NCI-H2171 treated with DMSO at 0.1 percent for 48 hours (cell line): ENCODE measurements at regions not wholly inside any gene's neighbourhood (a gene's known extent, or its start where the extent isn't known, plus 50 kb on each side); places are given as distances from the start of the nearest gene placed in this dataset.

Experiments
- DNase-seq: peaks from one replicate; lab custom pipeline; 2025; lab: John Stamatoyannopoulos, UW

DNA sequence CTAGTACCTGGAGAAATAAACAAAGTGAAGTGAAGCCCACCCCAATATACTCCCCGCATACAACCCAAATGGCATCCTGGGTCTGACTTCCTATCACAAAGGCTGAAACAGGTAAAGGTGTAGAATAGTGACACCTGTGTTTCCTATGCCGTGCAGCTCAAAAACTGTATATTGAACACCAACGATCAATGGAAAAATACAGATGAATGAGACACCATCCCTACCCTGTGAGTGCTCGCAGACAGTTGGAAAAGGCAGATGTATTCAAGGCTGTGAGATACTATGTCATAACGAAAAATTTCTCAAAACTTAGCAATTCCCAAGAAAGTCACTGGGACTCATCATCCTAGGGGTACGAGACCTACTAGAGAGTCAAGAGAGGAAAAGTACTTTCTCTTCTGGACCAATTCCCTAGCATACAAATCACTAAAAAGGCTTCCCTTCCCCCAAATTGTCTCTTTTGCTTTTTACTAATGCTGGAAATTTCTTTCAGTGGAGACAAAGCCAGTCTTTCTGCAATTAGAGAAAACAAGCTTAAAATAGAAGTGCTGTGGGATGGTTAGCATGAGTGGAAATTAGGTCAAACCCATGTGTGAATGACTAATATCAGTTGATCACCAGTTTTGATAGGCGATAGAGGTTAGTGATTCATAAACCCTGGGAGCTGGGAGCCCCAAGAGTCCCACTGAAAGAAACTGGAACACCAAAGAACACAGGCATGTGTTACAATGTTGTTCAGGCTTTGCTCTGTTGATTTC, 249.7 kb downstream of the SPTSSA start:
- DNase-seq: no peak

DNA sequence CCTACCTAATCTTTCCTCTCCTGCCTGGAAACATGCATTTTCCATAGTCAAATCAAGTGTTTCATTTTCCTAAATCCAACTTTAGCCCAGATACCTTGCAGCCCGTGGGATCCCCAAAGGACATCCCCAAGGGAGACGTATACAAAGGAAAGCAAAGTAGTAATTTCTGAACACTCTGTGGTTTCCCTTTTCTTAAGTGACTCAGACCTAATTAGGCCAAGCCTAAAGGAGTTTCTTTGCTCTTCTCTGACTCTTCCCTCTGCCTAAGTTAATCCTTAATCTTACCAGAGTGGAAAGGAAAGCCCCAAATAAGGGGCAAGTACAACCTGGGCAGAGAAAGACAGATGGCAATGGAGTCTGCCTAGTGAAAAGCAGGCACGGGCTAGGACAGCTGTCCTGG, 250.3 kb downstream of the SPTSSA start:
- DNase-seq: no peak

GRCh38 chr14:34208532-34208931, 253.5 kb downstream of the SPTSSA start:
- DNase-seq: no peak

- DNase-seq: no peak
Observed at GRCh38 chr14:34205799-34206198, 254.9 kb upstream of the EGLN3 start.

GRCh38 chr14:34204774-34205173, 253.9 kb upstream of the EGLN3 start:
- no peak for DNase-seq

DNA sequence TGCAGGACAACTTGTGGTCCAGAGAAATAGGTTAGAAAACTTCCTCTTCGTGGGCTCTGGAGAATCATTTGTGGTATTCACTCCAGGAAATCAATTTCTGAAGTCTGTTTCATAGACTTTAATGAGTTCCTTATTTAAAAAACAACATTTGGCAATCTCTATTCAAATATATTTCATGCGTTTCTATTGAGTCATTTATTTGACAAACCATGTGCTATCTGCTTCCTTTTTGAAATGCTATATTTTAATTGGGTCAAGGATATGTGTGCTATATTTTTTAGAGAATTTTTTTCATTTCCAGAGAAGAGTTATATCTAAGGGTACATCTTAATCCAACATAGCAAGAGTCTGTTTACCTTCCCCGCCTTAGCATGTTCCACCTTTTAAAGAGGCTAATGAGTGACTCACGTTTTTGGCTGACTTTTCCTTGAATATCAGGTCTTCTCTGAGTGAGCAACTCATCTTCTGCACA, 252.4 kb upstream of the EGLN3 start:
- no peak for DNase-seq

GRCh38 chr14:34201909-34202637, 251.2 kb upstream of the EGLN3 start:
- DNase-seq: no peak

DNA sequence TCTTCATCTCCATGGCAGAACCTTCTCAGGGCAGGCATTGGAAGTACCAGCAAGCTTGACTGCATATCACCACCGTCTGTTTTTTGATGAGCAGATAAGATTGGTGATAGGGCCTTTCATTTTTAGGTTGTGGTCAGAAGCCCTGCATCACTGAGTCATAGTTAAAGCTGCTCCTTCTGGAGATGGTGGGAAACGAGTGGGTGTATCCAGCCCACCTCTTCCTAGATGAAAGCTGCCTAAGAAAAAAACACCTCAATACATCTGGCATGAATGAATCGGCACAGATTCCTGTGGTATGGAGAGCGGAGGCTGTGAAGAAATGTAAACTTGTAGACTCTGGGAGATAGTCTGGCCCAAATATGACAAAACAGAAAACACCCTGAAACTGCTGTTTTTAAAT, 248.7 kb upstream of the EGLN3 start:
- no peak for DNase-seq

DNA sequence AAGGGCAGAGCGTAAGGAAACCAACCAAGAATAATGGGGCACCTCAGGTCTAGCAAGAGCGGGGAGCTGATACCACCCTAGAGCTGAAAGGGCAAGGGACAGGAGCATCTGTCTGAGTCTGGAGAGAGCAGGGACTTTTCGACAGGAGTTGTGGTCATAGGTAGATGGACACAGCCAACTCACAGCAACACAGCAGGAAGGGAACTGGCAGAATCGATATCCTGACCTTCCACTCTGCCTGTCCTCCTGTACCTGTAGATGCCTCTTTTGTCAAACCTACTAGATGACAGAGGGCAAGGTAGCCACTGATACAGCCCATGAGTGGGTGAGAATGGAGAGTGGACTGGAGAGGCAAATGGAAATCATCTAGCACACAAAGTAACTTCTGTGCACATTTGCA, 247.2 kb upstream of the EGLN3 start:
- no peak for DNase-seq

DNA sequence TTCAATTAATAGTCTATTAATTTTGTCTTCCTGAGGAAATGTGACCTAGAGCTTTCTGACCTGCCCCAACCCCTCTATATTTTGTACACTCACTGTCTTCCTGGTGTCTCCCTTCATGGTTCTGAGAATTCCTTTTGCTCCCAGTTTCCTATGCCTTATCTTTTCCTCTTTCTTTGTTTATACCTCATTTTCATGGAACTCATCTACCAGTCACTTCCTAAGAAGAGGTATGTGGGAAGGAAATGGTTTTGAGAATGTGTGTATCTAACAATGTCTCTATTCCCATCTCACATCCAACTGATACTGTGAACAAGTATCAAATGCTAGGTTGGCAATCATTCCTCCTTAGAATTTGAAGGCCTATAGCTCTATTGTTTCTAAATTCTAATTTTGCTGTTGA, 245.1 kb upstream of the EGLN3 start:
- DNase-seq: no peak

DNA sequence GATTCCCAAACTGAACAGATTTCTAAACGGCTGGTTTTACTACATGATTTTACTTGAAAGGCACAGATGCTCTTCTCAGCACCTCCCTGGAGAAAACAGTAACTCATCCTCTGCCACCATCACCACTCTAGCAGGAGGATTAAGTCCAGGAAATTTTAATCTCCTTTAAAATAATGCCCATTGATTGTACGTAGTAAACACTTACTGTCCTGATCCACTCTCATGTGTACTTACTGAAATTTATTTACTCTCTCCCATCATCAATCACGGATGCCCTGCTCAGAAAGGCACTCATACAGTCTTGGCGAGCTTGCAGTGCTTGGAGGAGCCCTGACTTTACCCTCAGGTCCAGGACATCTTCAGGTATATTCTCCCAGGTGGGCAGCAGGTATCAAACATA, 239.8 kb upstream of the EGLN3 start:
- DNase-seq: no peak

- no peak for DNase-seq
Observed at GRCh38 chr14:34189866-34190265, 239.0 kb upstream of the EGLN3 start.

GRCh38 chr14:34187519-34188044, 236.7 kb upstream of the EGLN3 start:
- no peak for DNase-seq

DNA sequence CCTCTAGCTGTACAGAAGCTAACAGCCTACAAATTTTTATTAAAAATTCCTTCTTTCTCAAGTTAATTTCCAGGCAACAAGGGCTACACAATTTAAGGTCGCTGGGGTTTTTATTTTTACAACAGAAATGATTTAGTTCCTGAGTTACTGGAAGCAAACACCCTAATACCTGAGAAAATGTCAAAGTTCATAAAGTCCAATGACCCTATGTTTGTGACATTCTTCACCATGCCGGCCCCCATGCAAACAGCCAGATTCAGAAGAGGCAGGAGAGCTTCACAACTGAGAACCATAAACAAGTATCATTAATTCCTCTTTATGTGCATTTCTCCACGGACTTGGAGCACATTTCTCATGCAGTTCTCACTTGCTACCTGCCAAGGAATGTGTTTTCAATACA, 236.2 kb upstream of the EGLN3 start:
- no peak for DNase-seq

GRCh38 chr14:34184126-34184525, 233.3 kb upstream of the EGLN3 start:
- no peak for DNase-seq

- DNase-seq: peak; percentile 74
Observed at GRCh38 chr14:34183478-34183877, 232.6 kb upstream of the EGLN3 start.

DNA sequence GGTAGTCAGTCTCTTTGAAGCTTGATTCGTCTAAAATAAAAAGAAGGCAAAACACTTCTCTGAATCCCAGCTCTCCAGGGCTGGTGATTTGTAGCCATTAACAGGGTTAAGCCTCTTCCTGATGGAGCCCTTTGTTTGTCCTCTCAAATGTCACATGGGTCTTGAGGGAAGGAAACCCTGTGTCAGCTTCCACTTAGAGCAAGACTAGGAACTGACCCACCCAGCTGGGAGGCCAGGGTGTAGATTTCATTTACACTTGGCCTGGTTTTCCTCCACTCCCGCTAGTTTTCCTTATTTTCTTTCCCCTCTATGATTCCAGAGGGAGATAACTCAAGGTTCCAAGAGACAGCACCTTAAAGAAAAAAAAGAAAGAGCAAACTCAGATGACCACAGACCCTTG, 230.5 kb upstream of the EGLN3 start:
- no peak for DNase-seq

DNA sequence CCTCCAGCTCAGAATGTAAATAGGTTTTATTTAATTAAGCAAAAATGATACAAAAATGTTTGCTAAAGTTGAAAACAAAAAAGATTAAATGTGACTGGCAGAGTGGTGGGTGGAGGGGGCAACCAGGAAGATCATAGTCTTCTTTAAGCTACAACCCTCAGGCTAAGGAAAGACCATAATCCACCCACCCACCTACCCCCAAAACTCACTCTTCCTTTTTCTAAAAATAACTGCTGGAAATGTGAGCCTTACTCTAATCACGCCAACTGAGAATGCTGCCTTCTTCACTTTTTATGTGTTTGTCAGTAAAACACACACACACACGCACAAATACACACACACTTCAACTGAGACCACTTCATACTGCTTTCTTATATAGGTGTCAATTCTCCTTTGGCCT, 230.0 kb upstream of the EGLN3 start:
- no peak for DNase-seq

- DNase-seq: peak; percentile 48
Observed at GRCh38 chr14:34180434-34180833, 229.6 kb upstream of the EGLN3 start.

DNA sequence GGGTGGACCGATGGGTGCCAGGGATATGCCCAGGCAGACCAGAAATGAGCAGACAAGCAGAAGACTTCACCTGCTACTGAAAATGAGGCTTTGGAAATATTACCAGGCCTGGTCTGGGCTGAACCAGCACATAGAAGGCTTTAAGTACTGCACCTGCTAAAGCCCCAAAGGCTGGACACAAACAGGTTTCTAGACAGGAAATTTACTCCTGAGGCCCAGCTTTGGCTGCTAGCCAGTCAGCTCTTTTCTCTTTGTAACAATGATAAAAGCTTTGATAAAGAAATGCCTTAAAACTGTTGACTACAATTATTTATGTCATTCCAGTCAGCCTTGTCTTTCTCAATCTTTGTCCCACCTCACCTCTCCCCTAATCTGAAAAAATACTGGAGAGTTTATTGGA, 228.9 kb upstream of the EGLN3 start:
- DNase-seq: peak; percentile 40

DNA sequence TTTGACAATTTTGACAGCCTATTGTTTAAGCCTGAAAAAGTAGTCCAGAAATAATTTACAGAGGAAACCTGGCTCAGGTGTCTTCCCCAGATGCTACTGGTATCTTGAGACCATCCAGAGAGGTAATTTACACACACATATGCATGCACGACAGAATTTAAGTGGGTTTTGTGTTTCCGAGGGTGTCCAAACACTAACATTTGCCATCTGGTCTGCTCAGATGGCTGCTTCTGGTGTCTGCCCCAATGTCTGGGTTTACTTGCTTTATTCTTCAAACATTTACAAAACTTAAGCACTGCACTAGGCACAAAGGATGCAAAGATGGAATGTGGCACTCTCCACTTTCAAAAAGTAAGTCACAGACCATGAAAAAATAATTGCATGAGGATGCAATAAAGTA, 226.6 kb upstream of the EGLN3 start:
- DNase-seq: peak; percentile 98

DNA sequence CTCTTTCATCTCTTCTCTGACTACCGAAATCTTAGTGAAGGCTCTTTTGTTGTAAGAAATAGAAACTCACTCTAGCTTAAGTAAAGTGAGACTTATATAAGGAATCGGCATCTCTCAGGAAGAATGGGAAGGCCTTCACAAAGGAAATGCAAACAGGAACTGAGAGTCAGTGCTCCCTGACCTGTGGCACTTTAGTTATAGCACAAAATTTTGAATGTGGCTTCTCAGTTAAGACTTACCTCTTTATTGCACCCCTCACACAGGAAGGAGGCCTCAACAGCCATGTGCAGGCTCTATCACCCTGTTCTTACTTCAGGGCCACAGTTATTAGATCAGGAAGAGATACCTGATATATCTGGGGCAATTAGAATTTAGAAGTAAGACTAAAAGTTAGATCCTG, 224.7 kb upstream of the EGLN3 start:
- no peak for DNase-seq

DNA sequence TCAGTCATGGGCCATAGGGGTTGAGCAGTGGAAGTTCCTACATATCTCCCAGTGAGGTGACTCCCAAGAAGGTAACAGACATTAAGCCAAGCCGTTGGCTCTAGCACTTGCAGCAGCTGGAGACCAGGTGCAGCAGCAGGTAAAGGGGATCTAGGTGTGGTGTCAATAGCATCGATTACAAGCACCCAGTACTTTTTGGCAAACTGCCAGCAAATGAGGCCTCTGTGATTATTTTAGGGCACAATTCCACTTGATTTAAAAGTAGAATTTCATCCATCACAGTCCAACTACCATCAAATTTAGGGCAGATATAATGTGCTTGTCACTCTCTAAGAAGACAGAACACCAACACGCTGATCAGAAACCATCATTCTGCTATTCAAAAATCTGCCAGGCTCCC, 224.1 kb upstream of the EGLN3 start:
- peak; percentile 86 for DNase-seq
